A673 (cell line): ENCODE measurements at regions not wholly inside any gene's neighbourhood (a gene's known extent, or its start where the extent isn't known, plus 50 kb on each side); places are given as distances from the start of the nearest gene placed in this dataset.

Experiments used
- CTCF ChIP-seq: fragments of 300-800, 200-600 bp; sonication (generic); conservative IDR thresholded peaks from 2 replicates; pipeline ENCODE4 v1.5.1; 2017; ENCODE audit warnings: low read depth, mild to moderate bottlenecking, antibody characterized with exemption, low read length, moderate library complexity, mixed read lengths
- EZH2 ChIP-seq: fragments of 200-600 bp; sonication (generic); IDR thresholded peaks from 2 replicates; pipeline ENCODE4 v1.6.1; 2017; ENCODE audit warnings: borderline replicate concordance, low read depth, mild to moderate bottlenecking, mixed read lengths, antibody characterized with exemption, low read length; ENCODE audit not compliant: poor library complexity, severe bottlenecking

DNA sequence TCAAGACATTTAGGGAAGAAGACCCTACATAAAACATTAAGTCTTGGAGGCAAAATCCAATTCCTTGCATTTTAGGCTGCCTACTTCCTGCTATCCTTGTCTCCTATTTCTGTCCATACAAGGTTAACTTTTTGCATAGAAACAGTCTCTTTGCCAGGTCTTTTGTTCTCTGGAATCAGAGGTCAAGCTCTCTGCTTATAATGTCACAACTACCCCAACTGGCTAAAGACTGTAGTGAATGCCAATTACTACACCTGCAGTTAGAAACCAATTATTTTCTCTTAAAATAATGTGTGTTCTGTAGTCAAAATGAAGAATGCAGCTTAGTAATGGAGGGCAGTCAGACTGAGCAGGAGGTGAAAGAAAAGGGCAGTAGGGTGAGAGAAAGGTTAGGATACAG lies 856.2 kb downstream of the TUSC7 start:
- TF ChIP-seq CTCF, result no peak
- TF ChIP-seq EZH2, result no peak
